Activated naive CD8-positive, alpha-beta T cell (primary cell): ENCODE measurements at regions not wholly inside any gene's neighbourhood (a gene's known extent, or its start where the extent isn't known, plus 50 kb on each side); places are given as distances from the start of the nearest gene placed in this dataset.
"Not testable (repeated sequence)": the region's sequence is repeated elsewhere in the genome, so short reads cannot be mapped to it uniquely, and the experiment has no call there.

Experiments
- H3K27ac Mint-ChIP-seq: one replicate; pipeline ENCODE4 v1.8.0; 2021; ENCODE audit warnings: mixed read lengths
- H3K27me3 Mint-ChIP-seq: one replicate; pipeline ENCODE4 v1.8.0; 2021; ENCODE audit warnings: mixed read lengths
- H3K36me3 Mint-ChIP-seq: one replicate; pipeline ENCODE4 v1.8.0; 2021; ENCODE audit warnings: mixed read lengths
- H3K4me1 Mint-ChIP-seq: one replicate; pipeline ENCODE4 v1.8.0; 2021; ENCODE audit warnings: low read depth, mixed read lengths
- H3K4me3 Mint-ChIP-seq: one replicate; pipeline ENCODE4 v1.8.0; 2021; ENCODE audit warnings: mild to moderate bottlenecking, mixed read lengths
- H3K9me3 Mint-ChIP-seq: one replicate; pipeline ENCODE4 v1.8.0; 2021; ENCODE audit warnings: low read depth, mixed read lengths

GRCh38 chr1:54479841-54480524 is 68.0 kb upstream of the ACOT11 start:
- Mint-ChIP-seq H3K27me3 (no peaks in the 10 kb centered on the region), H3K27ac (no peak overlapping the region), H3K36me3 (no peaks in the 10 kb centered on the region), H3K9me3 (no peaks in the 10 kb centered on the region), H3K4me3 (no peak overlapping the region), H3K4me1 (peaks cover 56% of the 10 kb centered on the region)

- no peaks in the 10 kb centered on the region for H3K9me3 Mint-ChIP-seq
- no peaks in the 10 kb centered on the region for H3K36me3 Mint-ChIP-seq
- no peak overlapping the region for H3K4me3 Mint-ChIP-seq
- H3K27me3 Mint-ChIP-seq: no peaks in the 10 kb centered on the region
- peaks cover 58% of the 10 kb centered on the region for H3K4me1 Mint-ChIP-seq
- H3K27ac Mint-ChIP-seq: peak overlapping the region; percentile 52
These were observed 68.8 kb upstream of the ACOT11 start for GRCh38 chr1:54479251-54479650.

GRCh38 chr1:54477153-54477561 is 70.9 kb upstream of the ACOT11 start:
- Mint-ChIP-seq H3K36me3 (no peaks in the 10 kb centered on the region), H3K4me3 (no peak overlapping the region), H3K27ac (peak overlapping the region; percentile 22), H3K9me3 (no peaks in the 10 kb centered on the region), H3K27me3 (no peaks in the 10 kb centered on the region), H3K4me1 (peaks cover 67% of the 10 kb centered on the region)

GRCh38 chr1:54476530-54477109 is 70.4 kb upstream of the SSBP3 start:
- H3K27me3 Mint-ChIP-seq: no peaks in the 10 kb centered on the region
- H3K4me3 Mint-ChIP-seq: peak overlapping the region; percentile 54
- peak overlapping the region; percentile 54 for H3K27ac Mint-ChIP-seq
- peaks cover 62% of the 10 kb centered on the region for H3K4me1 Mint-ChIP-seq
- H3K9me3 Mint-ChIP-seq: no peaks in the 10 kb centered on the region
- H3K36me3 Mint-ChIP-seq: no peaks in the 10 kb centered on the region

GRCh38 chr1:54475946-54476516 is 69.8 kb upstream of the SSBP3 start:
- Mint-ChIP-seq H3K27ac (peak overlapping the region; percentile 54), H3K9me3 (no peaks in the 10 kb centered on the region), H3K4me1 (peaks cover 57% of the 10 kb centered on the region), H3K4me3 (peak overlapping the region; percentile 69), H3K36me3 (no peaks in the 10 kb centered on the region), H3K27me3 (no peaks in the 10 kb centered on the region)

GRCh38 chr1:54475357-54475881 is 69.2 kb upstream of the SSBP3 start:
- Mint-ChIP-seq H3K27ac (peak overlapping the region; percentile 34), H3K4me1 (peaks cover 50% of the 10 kb centered on the region), H3K4me3 (peak overlapping the region; percentile 69), H3K36me3 (no peaks in the 10 kb centered on the region), H3K9me3 (no peaks in the 10 kb centered on the region), H3K27me3 (no peaks in the 10 kb centered on the region)

- H3K9me3 Mint-ChIP-seq: no peaks in the 10 kb centered on the region
- peaks cover 42% of the 10 kb centered on the region for H3K4me1 Mint-ChIP-seq
- no peaks in the 10 kb centered on the region for H3K36me3 Mint-ChIP-seq
- peak overlapping the region; percentile 69 for H3K27ac Mint-ChIP-seq
- no peaks in the 10 kb centered on the region for H3K27me3 Mint-ChIP-seq
- peak overlapping the region; percentile 77 for H3K4me3 Mint-ChIP-seq
These were observed 68.4 kb upstream of the SSBP3 start for GRCh38 chr1:54474310-54475251.

GRCh38 chr1:54471588-54471987 is 65.4 kb upstream of the SSBP3 start:
- H3K36me3 Mint-ChIP-seq: no peaks in the 10 kb centered on the region
- H3K4me3 Mint-ChIP-seq: no peak overlapping the region
- no peak overlapping the region for H3K27ac Mint-ChIP-seq
- H3K27me3 Mint-ChIP-seq: no peaks in the 10 kb centered on the region
- peaks cover 31% of the 10 kb centered on the region for H3K4me1 Mint-ChIP-seq
- H3K9me3 Mint-ChIP-seq: no peaks in the 10 kb centered on the region

GRCh38 chr1:54469444-54469843 is 63.2 kb upstream of the SSBP3 start:
- not testable (repeated sequence) for H3K9me3 Mint-ChIP-seq, H3K4me3 Mint-ChIP-seq, H3K27me3 Mint-ChIP-seq, H3K36me3 Mint-ChIP-seq, H3K27ac Mint-ChIP-seq
- peaks cover 21% of the 10 kb centered on the region for H3K4me1 Mint-ChIP-seq

GRCh38 chr1:54468288-54469084 is 62.3 kb upstream of the SSBP3 start:
- not testable (repeated sequence) for H3K27ac Mint-ChIP-seq, H3K9me3 Mint-ChIP-seq, H3K36me3 Mint-ChIP-seq, H3K4me3 Mint-ChIP-seq, H3K27me3 Mint-ChIP-seq
- H3K4me1 Mint-ChIP-seq: peaks cover 21% of the 10 kb centered on the region

- no peak overlapping the region for H3K4me3 Mint-ChIP-seq
These were observed 59.2 kb upstream of the SSBP3 start for GRCh38 chr1:54465351-54465811.

GRCh38 chr1:54464477-54465146 is 58.4 kb upstream of the SSBP3 start:
- Mint-ChIP-seq H3K27me3 (no peaks in the 10 kb centered on the region), H3K4me1 (peaks cover 41% of the 10 kb centered on the region), H3K9me3 (no peaks in the 10 kb centered on the region), H3K36me3 (no peaks in the 10 kb centered on the region), H3K4me3 (no peak overlapping the region), H3K27ac (no peak overlapping the region)

More at GRCh38 chr1:54465351-54465811, 59.2 kb upstream of the SSBP3 start:
- Mint-ChIP-seq H3K9me3 (no peaks in the 10 kb centered on the region), H3K4me1 (peaks cover 33% of the 10 kb centered on the region), H3K27ac (peak overlapping the region; percentile 50), H3K27me3 (no peaks in the 10 kb centered on the region), H3K36me3 (no peaks in the 10 kb centered on the region)

- peaks cover 40% of the 10 kb centered on the region for H3K4me1 Mint-ChIP-seq
- H3K27me3 Mint-ChIP-seq: no peaks in the 10 kb centered on the region
- H3K36me3 Mint-ChIP-seq: no peaks in the 10 kb centered on the region
- no peak overlapping the region for H3K4me3 Mint-ChIP-seq
- H3K9me3 Mint-ChIP-seq: no peaks in the 10 kb centered on the region
- H3K27ac Mint-ChIP-seq: no peak overlapping the region
These were observed 57.9 kb upstream of the SSBP3 start for GRCh38 chr1:54464031-54464476.
